GM23248 (cell line): ENCODE measurements at regions not wholly inside any gene's neighbourhood (a gene's known extent, or its start where the extent isn't known, plus 50 kb on each side); places are given as distances from the start of the nearest gene placed in this dataset.

Experiments
- DNase-seq: peaks from one replicate; pipeline ENCODE4 v3.0.0-alpha.2; 2015
- H2AFZ ChIP-seq: fragments of 200-600 bp; sonication (generic); 2 replicates; pipeline ENCODE4 v1.6.1; 2016; ENCODE audit warnings: antibody characterized with exemption
- H3F3A ChIP-seq: fragments of 200-600 bp; sonication (generic); 2 replicates; pipeline ENCODE4 v1.6.1; 2016; ENCODE audit warnings: mild to moderate bottlenecking, antibody characterized with exemption, mixed run types; ENCODE audit not compliant: insufficient read depth
- H3K27ac ChIP-seq: fragments of 200-600 bp; sonication (generic); 2 replicates; pipeline ENCODE4 v1.5.1; 2016; ENCODE audit warnings: mild to moderate bottlenecking
- H3K27me3 ChIP-seq: fragments of 200-600 bp; sonication (generic); replicated peaks from 2 replicates; pipeline ENCODE4 v1.6.1; 2016; ENCODE audit warnings: mild to moderate bottlenecking; ENCODE audit not compliant: insufficient read depth
- H3K36me3 ChIP-seq: fragments of 200-600 bp; sonication (generic); 2 replicates; pipeline ENCODE4 v1.6.1; 2016; ENCODE audit warnings: low read depth, mild to moderate bottlenecking
- H3K4me1 ChIP-seq: fragments of 200-600 bp; sonication (generic); 2 replicates; pipeline ENCODE4 v1.6.1; 2016; ENCODE audit warnings: mild to moderate bottlenecking; ENCODE audit not compliant: insufficient read depth
- H3K4me2 ChIP-seq: fragments of 200-600 bp; sonication (generic); one replicate; pipeline ENCODE4 v1.6.1; 2016; ENCODE audit warnings: mild to moderate bottlenecking; ENCODE audit not compliant: unreplicated experiment
- H3K4me3 ChIP-seq: fragments of 200-600 bp; sonication (generic); 2 replicates; pipeline ENCODE4 v1.5.1; 2016; ENCODE audit warnings: mild to moderate bottlenecking
- H3K79me2 ChIP-seq: fragments of 200-600 bp; sonication (generic); 2 replicates; pipeline ENCODE4 v1.6.1; 2016; ENCODE audit warnings: mild to moderate bottlenecking; ENCODE audit not compliant: insufficient read depth
- H3K9ac ChIP-seq: fragments of 200-600 bp; sonication (generic); 2 replicates; pipeline ENCODE4 v1.6.1; 2016; ENCODE audit warnings: mild to moderate bottlenecking
- H3K9me2 ChIP-seq: fragments of 200-600 bp; sonication (generic); 2 replicates; pipeline ENCODE4 v1.6.1; 2016; ENCODE audit warnings: mixed run types, mild to moderate bottlenecking, moderate library complexity; ENCODE audit not compliant: insufficient read depth
- H3K9me3 ChIP-seq: fragments of 200-600 bp; sonication (generic); one replicate; pipeline ENCODE4 v1.6.1; 2017; ENCODE audit warnings: low read depth
- H4K20me1 ChIP-seq: fragments of 200-600 bp; sonication (generic); 2 replicates; pipeline ENCODE4 v1.6.0; 2016; ENCODE audit not compliant: insufficient read depth
- EZH2 ChIP-seq: fragments of 200-600 bp; sonication (generic); IDR thresholded peaks from 2 replicates; pipeline ENCODE4 v1.6.1; 2018; ENCODE audit warnings: antibody characterized with exemption, mild to moderate bottlenecking; ENCODE audit not compliant: insufficient read depth, poor library complexity, severe bottlenecking
- EZH2phosphoT487 ChIP-seq: fragments of 200-600 bp; sonication (generic); IDR thresholded peaks from 2 replicates; pipeline ENCODE4 v1.6.1; 2018; ENCODE audit warnings: antibody characterized with exemption, moderate library complexity, mild to moderate bottlenecking, low read depth; ENCODE audit not compliant: insufficient read depth
- WGBS, 2 experiments: methylation state at CpG; one replicate each; pipeline ENCODE4 v1.1.6; 2015 to 2017; ENCODE audit warnings: low lambda C conversion rate in 2 of 2, low coverage in 1 of 2; ENCODE audit errors: missing lambda C conversion rate in 2 of 2; 5-methylcytosine and 5-hydroxymethylcytosine counted together
- in situ Hi-C: fragments of 300-500 bp; cut with MboI; formaldehyde crosslinking; loops from 2 replicates; pipeline ENCODE4 v1.15.0; 2020

DNA sequence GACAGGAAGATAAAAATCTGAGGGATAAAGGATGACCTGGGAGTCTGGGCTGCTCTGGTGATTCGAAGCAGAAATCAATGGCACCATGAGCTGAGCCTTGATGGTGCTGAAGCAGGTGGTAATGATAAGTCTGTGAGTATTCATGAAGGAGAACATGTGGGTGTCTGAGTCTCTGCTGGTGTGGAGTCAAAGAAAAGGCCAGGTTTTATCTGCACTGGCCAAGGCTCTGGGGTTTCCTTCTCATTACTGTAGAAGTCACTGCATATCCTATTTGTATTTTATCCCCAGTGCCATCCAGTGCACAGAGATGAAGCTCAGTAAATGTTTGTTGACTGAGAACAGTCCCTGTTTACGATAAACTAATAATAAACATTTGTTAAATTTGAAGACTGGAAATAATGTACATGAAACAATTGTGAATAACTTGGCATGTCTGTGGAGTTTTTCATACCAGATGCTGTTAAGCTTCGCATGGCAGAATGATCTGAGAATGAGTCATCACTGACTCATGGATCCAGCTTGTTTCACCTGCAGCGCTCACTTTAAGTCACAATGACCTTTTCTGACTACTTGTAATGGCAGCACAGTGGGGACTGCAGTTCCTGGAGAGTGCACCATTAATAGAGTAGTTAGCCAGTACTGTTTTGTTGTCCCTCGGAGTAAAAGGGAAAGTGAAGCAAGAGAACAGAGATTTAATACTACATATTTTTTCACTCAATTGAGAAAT lies 538.5 kb downstream of the HTR7 start:
- no peak overlapping the region for H3K4me2 ChIP-seq
- no peak overlapping the region for H3K4me3 ChIP-seq

DNA sequence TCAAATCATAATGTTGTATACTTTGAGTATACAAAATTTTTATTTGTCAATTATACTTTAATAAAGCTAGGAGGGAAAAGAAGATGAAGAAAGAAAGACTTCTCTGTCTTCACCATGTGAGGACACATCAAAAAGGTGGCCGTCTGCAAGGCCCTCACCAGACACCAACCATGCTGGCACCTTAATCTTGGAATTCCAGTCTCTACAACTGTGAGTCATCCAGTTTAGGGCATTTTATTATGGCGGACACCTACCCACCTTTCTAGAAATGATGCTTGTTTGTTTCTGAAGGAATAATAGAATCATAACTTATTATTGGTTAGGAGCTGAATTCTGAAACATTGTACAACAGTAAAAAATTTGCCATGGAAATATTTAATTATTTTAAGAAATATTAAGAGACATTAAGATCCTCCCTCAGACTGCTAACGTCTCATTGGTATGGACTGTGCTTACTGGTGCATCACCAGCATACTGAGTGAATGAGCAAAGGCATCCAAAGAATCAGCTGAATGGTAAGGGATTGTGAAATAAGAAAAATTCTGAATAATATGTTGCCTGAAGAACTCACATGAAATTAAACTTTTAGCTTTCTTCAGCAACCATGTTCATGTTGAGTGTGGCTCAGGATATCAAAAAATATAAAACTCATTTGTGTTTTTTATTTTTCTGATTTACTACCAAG lies 536.6 kb downstream of the HTR7 start:
- TF ChIP-seq EZH2phosphoT487 = no peak
- TF ChIP-seq EZH2 = no peak
- no peak overlapping the region for H3K4me2 ChIP-seq

More for the DNA sequence above, 538.5 kb downstream of the HTR7 start:
- DNase-seq = peak; percentile 59
- no peaks in the 10 kb centered on the region for H3K9me2 ChIP-seq
- H3K27ac ChIP-seq = no peak overlapping the region
- no peaks in the 10 kb centered on the region for H3K36me3 ChIP-seq
- no peaks in the 10 kb centered on the region for H3K79me2 ChIP-seq
- 13 to 14% methylated on average over 5 of the region's 5 CpGs for WGBS, 2 experiments
- H3K9me3 ChIP-seq = no peaks in the 10 kb centered on the region
- no peak overlapping the region for H2AFZ ChIP-seq
- TF ChIP-seq EZH2 = no peak
- no peak for TF ChIP-seq EZH2phosphoT487
- H3K4me1 ChIP-seq = no peaks in the 10 kb centered on the region
- in situ Hi-C loops = no loop called here
- no peaks in the 10 kb centered on the region for H3F3A ChIP-seq
- no peaks in the 10 kb centered on the region for H3K27me3 ChIP-seq
- no peak overlapping the region for H3K9ac ChIP-seq
- H4K20me1 ChIP-seq = no peaks in the 10 kb centered on the region

DNA sequence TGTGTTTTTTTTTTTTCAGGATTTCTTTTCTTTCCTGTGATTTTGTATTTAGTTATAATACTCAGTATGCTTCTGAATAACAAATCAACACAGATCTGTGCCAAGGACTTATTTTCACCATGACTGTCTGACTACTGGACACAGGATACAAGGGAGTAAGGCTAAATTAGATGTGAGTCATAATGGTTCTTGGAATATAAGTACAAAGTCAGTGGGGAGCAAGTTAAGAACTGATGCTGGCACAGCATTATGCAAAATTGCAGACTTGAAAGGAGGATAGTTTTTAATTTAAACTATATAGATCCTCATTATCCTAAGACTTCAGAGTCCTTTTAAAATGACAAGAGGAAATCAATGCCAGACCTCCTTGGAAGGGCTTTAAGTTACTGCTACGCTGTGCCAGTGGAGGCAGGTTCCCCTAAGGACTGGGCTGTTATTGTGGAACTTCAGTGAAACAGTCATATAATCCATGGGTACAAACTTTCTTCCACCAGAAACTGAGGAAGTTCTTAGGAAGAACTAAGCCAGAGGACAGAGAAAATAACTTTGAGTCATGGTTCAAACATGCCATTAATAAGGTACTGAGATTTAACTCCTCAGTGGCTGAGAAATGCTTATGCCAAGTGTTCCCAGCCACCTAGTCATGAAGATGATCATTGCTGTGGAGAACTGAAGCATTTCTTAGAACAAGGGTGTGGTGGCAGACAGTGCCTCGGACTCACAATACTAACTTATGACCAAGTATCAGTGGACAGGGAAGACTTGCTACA lies 531.2 kb downstream of the HTR7 start:
- no peak overlapping the region for H2AFZ ChIP-seq
- H3K79me2 ChIP-seq = no peaks in the 10 kb centered on the region
- H4K20me1 ChIP-seq = no peaks in the 10 kb centered on the region
- H3K27me3 ChIP-seq = no peaks in the 10 kb centered on the region
- no peaks in the 10 kb centered on the region for H3K9me2 ChIP-seq
- H3K4me3 ChIP-seq = no peak overlapping the region
- H3K4me1 ChIP-seq = no peaks in the 10 kb centered on the region
- in situ Hi-C loops = no loop called here
- H3K27ac ChIP-seq = no peak overlapping the region
- TF ChIP-seq EZH2 (no peak), EZH2phosphoT487 (no peak)
- H3K36me3 ChIP-seq = no peaks in the 10 kb centered on the region
- H3K9ac ChIP-seq = no peak overlapping the region
- H3F3A ChIP-seq = no peaks in the 10 kb centered on the region
- no peak for DNase-seq
- H3K9me3 ChIP-seq = no peaks in the 10 kb centered on the region
- WGBS, 2 experiments = 6 to 10% methylated on average over 2 of the region's 2 CpGs
- H3K4me2 ChIP-seq = no peak overlapping the region

More for the DNA sequence above, 536.6 kb downstream of the HTR7 start:
- no peaks in the 10 kb centered on the region for H3K36me3 ChIP-seq
- no peaks in the 10 kb centered on the region for H3K27me3 ChIP-seq
- peak; percentile 12 for DNase-seq
- no peaks in the 10 kb centered on the region for H4K20me1 ChIP-seq
- H3K9me2 ChIP-seq = no peaks in the 10 kb centered on the region
- H3K9me3 ChIP-seq = no peaks in the 10 kb centered on the region
- no peaks in the 10 kb centered on the region for H3K4me1 ChIP-seq
- in situ Hi-C loops = no loop called here
- no peak overlapping the region for H3K9ac ChIP-seq
- H3F3A ChIP-seq = no peaks in the 10 kb centered on the region
- no peak overlapping the region for H2AFZ ChIP-seq
- 19 to 20% methylated on average over 3 of the region's 3 CpGs for WGBS, 2 experiments
- no peak overlapping the region for H3K27ac ChIP-seq
- H3K79me2 ChIP-seq = no peaks in the 10 kb centered on the region
- no peak overlapping the region for H3K4me3 ChIP-seq

DNA sequence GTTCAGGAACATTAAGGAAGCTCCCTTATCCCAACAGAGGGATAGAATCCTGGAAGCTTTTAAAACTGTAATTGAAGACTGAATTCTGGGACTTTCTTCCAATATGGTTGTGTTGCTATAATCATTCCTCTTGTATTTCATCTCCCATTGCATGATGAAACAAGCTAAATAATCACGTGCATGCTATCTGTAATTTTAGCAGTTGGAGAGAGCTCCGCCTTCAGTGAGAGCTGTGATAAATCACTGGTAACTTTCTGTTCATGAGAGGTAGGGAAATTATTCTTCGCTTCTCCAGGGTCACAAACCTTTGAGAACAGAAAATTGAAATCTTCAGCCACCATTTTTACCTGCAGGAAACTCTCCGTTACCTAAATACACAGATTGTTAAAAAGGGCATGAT lies 530.2 kb downstream of the HTR7 start:
- Histone ChIP-seq H3K79me2 (no peaks in the 10 kb centered on the region), H3K4me2 (no peak overlapping the region), H3K36me3 (no peaks in the 10 kb centered on the region), H3K4me1 (no peaks in the 10 kb centered on the region), H4K20me1 (no peaks in the 10 kb centered on the region), H3F3A (no peaks in the 10 kb centered on the region), H3K4me3 (no peak overlapping the region), H2AFZ (no peak overlapping the region), H3K9me3 (no peaks in the 10 kb centered on the region), H3K27ac (no peak overlapping the region), H3K9ac (no peak overlapping the region), H3K9me2 (no peaks in the 10 kb centered on the region), H3K27me3 (no peaks in the 10 kb centered on the region)
- TF ChIP-seq EZH2phosphoT487 = no peak
- no peak for TF ChIP-seq EZH2
- in situ Hi-C loops = no loop called here
- 27 to 29% methylated on average over 4 of the region's 4 CpGs for WGBS, 2 experiments
- DNase-seq = no peak
